PC-3 (cell line): ENCODE measurements at regions not wholly inside any gene's neighbourhood (a gene's known extent, or its start where the extent isn't known, plus 50 kb on each side); places are given as distances from the start of the nearest gene placed in this dataset.

Experiments
- EZH2 ChIP-seq: fragments of 300-600 bp; sonication (generic); IDR thresholded peaks from one replicate; pipeline ENCODE4 v1.6.1; 2017; ENCODE audit warnings: antibody characterized with exemption, mild to moderate bottlenecking, low read length; ENCODE audit not compliant: unreplicated experiment
- EZH2phosphoT487 ChIP-seq: fragments of 300-600 bp; sonication (generic); IDR thresholded peaks from 2 replicates; pipeline ENCODE4 v1.6.1; 2018; ENCODE audit warnings: mild to moderate bottlenecking, antibody characterized with exemption, low read length, borderline replicate concordance
- TF ChIP-seq, protein P1 (sequence below): fragments of 300-600 bp; sonication (generic); conservative IDR thresholded peaks from 2 replicates; pipeline ENCODE4 v1.5.1; 2017; ENCODE audit warnings: antibody characterized with exemption, low read depth, mild to moderate bottlenecking, low read length

DNA sequence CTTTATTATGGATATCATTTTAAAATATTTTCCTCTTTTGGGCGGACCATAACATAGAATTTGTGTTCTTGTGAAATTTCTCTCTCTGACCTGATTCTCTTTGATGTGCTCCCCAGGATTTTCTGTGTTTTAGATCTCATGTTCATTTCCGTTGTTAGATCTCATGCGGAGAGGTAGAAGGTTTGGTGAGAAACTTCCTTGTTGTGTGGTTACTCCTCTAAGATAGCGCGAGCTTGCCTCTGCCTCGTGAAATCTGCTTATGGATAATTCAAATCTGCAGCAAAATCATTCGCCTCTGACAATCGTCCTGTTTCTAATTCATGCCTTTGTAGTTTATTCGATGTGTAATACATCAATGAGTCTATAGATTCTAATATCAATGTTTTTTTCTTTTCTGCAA is 580.4 kb downstream of the USP25 start:
- TF ChIP-seq, protein P1, sequence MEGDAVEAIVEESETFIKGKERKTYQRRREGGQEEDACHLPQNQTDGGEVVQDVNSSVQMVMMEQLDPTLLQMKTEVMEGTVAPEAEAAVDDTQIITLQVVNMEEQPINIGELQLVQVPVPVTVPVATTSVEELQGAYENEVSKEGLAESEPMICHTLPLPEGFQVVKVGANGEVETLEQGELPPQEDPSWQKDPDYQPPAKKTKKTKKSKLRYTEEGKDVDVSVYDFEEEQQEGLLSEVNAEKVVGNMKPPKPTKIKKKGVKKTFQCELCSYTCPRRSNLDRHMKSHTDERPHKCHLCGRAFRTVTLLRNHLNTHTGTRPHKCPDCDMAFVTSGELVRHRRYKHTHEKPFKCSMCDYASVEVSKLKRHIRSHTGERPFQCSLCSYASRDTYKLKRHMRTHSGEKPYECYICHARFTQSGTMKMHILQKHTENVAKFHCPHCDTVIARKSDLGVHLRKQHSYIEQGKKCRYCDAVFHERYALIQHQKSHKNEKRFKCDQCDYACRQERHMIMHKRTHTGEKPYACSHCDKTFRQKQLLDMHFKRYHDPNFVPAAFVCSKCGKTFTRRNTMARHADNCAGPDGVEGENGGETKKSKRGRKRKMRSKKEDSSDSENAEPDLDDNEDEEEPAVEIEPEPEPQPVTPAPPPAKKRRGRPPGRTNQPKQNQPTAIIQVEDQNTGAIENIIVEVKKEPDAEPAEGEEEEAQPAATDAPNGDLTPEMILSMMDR = no peak
- no peak for TF ChIP-seq EZH2phosphoT487
- no peak for TF ChIP-seq EZH2
